ENCODE measurements at regions not wholly inside any gene's neighbourhood (a gene's known extent, or its start where the extent isn't known, plus 50 kb on each side); places are given as distances from the start of the nearest gene placed in this dataset.
"Not testable (repeated sequence)": the region's sequence is repeated elsewhere in the genome, so short reads cannot be mapped to it uniquely, and the experiment has no call there.

- H3K27ac Mint-ChIP-seq, result not testable (repeated sequence)
Measured at GRCh38 chr12:124070394-124071074, 97.5 kb downstream of the ZNF664 start.

DNA sequence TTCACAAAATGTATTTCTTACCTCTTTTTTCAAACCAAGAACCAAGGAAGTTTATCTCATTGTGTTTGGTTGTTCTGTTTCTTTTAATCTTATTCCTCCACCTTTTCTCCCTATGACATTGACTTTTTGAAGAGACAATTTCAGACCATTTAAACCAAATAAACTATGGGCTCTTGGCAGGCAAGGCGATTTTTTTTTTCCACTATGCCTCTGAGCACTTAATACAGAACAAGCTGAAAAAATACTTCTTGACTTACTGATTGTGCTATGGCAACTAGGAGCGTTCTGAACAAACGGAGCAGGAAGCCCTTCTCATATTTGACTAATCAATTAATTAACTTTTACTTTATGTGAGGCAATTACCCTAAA lies 98.0 kb downstream of the ZNF664 start:
- no peaks in the 10 kb centered on the region for H3K4me1 Mint-ChIP-seq (ENCODE audit: low read depth)
- H3K36me3 Mint-ChIP-seq (ENCODE audit: low read depth), result no peaks in the 10 kb centered on the region
- H3K27me3 Mint-ChIP-seq, result peaks cover 4% of the 10 kb centered on the region
- H3K27ac Mint-ChIP-seq, result no peak overlapping the region
- no peak overlapping the region for H3K4me3 Mint-ChIP-seq
- H3K9me3 Mint-ChIP-seq, result peaks cover 2% of the 10 kb centered on the region

More at GRCh38 chr12:124070394-124071074, 97.5 kb downstream of the ZNF664 start:
- not testable (repeated sequence) for H3K27me3 Mint-ChIP-seq; H3K4me3 Mint-ChIP-seq; H3K4me1 Mint-ChIP-seq (ENCODE audit: low read depth); H3K9me3 Mint-ChIP-seq; H3K36me3 Mint-ChIP-seq (ENCODE audit: low read depth)

DNA sequence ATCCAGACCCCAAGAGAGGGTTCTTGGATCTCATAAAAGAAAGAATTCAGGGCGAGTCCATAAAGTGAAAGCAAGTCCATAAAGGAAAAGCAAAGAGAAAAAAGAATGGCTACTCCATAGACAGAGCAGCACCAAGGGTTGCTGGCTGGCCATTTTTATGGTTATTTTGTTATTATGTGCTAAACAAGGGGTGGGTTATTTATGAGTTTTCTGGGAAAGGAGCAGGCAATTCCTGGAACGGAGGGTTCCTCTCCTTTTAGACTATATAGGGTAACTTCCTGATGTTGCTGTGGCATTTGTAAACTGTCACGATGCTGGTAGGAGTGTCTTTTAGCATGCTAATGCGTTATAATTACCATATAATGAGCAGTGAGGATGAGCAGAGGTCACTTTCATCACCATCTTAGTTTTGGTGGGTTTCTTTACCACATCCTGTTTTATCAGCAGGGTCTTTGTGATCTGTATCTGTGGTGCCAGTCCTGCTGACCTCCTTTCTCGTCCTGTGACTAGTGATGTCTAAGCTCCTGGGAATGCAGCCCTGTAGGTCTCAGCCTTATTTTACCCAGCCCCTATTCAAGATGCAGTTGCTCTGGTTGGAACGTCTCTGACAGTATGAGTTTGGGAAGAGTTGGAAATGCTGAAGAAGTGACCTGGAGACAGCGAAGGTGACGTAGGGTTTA lies 100.5 kb downstream of the ZNF664 start:
- Mint-ChIP-seq H3K4me1 (ENCODE audit: low read depth) (no peaks in the 10 kb centered on the region), H3K36me3 (ENCODE audit: low read depth) (no peaks in the 10 kb centered on the region), H3K27ac (no peak overlapping the region), H3K27me3 (peaks cover 4% of the 10 kb centered on the region), H3K4me3 (no peak overlapping the region), H3K9me3 (no peaks in the 10 kb centered on the region)

DNA sequence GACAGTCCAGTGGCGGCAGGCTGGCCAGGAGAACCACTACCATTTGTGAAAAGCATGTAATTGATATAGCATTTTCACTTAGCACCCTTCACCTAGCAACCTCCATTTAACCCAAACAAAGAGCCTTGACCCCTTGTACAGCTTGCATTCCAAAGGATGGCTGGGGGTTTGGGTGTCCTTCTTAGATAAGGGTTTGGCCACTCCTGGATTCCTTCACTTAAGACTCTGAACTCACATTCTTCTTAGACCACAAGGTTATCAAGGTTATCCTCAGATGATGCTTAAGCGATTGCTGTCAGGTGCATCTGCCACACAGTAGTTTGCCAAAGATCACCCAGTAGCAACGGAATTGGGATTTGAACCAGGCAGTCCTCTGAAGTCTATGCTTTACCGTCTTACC lies 102.8 kb downstream of the ZNF664 start:
- no peak overlapping the region for H3K4me3 Mint-ChIP-seq
- no peaks in the 10 kb centered on the region for H3K4me1 Mint-ChIP-seq (ENCODE audit: low read depth)
- no peaks in the 10 kb centered on the region for H3K9me3 Mint-ChIP-seq
- H3K36me3 Mint-ChIP-seq (ENCODE audit: low read depth), result no peaks in the 10 kb centered on the region
- H3K27ac Mint-ChIP-seq, result no peak overlapping the region
- peaks cover 4% of the 10 kb centered on the region for H3K27me3 Mint-ChIP-seq

- H3K27ac Mint-ChIP-seq, result no peak overlapping the region
- no peak overlapping the region for H3K4me3 Mint-ChIP-seq
- H3K4me1 Mint-ChIP-seq (ENCODE audit: low read depth), result no peaks in the 10 kb centered on the region
- no peaks in the 10 kb centered on the region for H3K9me3 Mint-ChIP-seq
- H3K27me3 Mint-ChIP-seq, result no peaks in the 10 kb centered on the region
- H3K36me3 Mint-ChIP-seq (ENCODE audit: low read depth), result no peaks in the 10 kb centered on the region
Measured at GRCh38 chr12:124077701-124078100, 104.7 kb downstream of the ZNF664 start.

GRCh38 chr12:124078800-124079199 lies 105.8 kb downstream of the ZNF664 start:
- no peak overlapping the region for H3K4me3 Mint-ChIP-seq
- H3K27ac Mint-ChIP-seq, result no peak overlapping the region
- no peaks in the 10 kb centered on the region for H3K36me3 Mint-ChIP-seq (ENCODE audit: low read depth)
- no peaks in the 10 kb centered on the region for H3K4me1 Mint-ChIP-seq (ENCODE audit: low read depth)
- no peaks in the 10 kb centered on the region for H3K27me3 Mint-ChIP-seq
- no peaks in the 10 kb centered on the region for H3K9me3 Mint-ChIP-seq

DNA sequence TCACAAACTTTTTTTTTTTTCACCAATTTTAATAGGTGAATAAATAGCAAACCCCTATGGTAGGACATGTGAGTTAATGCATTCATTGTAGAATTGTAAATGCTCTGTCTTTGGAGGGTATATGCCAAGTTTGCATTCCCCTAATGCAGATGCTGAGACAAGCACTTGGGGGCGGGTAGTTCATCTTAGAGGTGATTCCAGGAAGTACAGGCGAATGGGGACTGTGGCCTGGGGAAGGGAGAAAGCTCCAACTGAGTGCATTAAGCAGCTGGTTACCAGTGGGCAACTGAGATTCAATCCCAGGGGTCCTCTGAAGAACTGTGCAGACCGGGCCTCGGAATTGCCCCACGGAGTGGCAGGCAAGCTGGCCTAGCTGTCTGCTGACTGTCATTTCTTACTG lies 107.6 kb downstream of the ZNF664 start:
- no peak overlapping the region for H3K4me3 Mint-ChIP-seq
- H3K36me3 Mint-ChIP-seq (ENCODE audit: low read depth), result no peaks in the 10 kb centered on the region
- H3K9me3 Mint-ChIP-seq, result no peaks in the 10 kb centered on the region
- H3K4me1 Mint-ChIP-seq (ENCODE audit: low read depth), result no peaks in the 10 kb centered on the region
- H3K27me3 Mint-ChIP-seq, result no peaks in the 10 kb centered on the region
- H3K27ac Mint-ChIP-seq, result no peak overlapping the region

GRCh38 chr12:124082012-124082411 lies 109.0 kb downstream of the ZNF664 start:
- Mint-ChIP-seq H3K4me1 (ENCODE audit: low read depth) (no peaks in the 10 kb centered on the region), H3K27ac (no peak overlapping the region), H3K36me3 (ENCODE audit: low read depth) (no peaks in the 10 kb centered on the region), H3K4me3 (no peak overlapping the region), H3K27me3 (no peaks in the 10 kb centered on the region), H3K9me3 (no peaks in the 10 kb centered on the region)

GRCh38 chr12:124082687-124083086 lies 109.7 kb downstream of the ZNF664 start:
- Mint-ChIP-seq H3K27ac (no peak overlapping the region), H3K4me1 (ENCODE audit: low read depth) (no peaks in the 10 kb centered on the region), H3K4me3 (no peak overlapping the region), H3K9me3 (no peaks in the 10 kb centered on the region), H3K27me3 (no peaks in the 10 kb centered on the region), H3K36me3 (ENCODE audit: low read depth) (no peaks in the 10 kb centered on the region)

- H3K36me3 Mint-ChIP-seq (ENCODE audit: low read depth), result no peaks in the 10 kb centered on the region
- no peaks in the 10 kb centered on the region for H3K27me3 Mint-ChIP-seq
- no peak overlapping the region for H3K4me3 Mint-ChIP-seq
- no peaks in the 10 kb centered on the region for H3K4me1 Mint-ChIP-seq (ENCODE audit: low read depth)
- no peak overlapping the region for H3K27ac Mint-ChIP-seq
- H3K9me3 Mint-ChIP-seq, result no peaks in the 10 kb centered on the region
Measured at GRCh38 chr12:124083708-124084107, 110.7 kb downstream of the ZNF664 start.

DNA sequence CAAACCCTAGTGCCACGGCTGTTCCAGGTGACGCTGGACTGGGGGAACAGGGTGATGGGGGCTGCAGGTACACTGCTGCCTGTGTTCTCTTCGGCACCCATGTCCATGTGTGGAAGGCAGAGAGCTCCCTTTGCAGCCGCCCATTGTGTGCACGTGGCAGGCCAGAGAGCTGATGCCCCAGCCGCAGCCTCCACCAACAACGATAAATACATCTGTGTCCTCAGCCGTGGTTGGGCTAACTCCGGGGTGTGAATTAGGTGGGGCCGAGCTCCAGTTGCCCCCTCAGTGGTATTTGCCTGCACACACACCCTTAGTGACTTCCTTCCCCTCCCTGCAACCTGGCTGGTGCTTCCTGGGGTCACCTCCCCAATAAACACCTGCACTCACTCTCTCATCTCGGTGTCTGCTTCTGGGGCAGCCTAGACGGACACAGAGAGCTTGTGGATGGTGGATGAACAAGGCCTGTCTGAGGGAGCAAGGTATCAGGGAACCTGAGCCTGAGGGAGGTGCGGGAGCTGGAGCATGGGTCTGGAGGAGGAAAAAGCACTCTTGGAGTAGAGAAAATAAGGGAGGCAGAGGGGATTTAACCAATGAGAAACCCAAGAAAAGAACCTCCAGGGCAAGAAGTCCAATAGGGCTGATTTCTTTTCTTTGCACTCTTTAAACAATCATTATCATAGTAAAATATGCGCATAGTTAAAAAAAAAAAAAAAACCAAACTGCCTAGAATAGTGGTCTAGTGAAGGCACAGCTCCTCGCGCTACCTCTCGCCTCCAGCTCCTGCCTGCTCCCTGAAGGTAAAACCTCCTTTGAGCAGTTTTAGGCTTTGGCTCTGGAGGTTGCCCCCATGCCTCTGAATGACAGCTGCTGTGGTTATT lies 112.6 kb downstream of the ZNF664 start:
- Mint-ChIP-seq H3K27ac (no peak overlapping the region), H3K27me3 (no peaks in the 10 kb centered on the region), H3K4me1 (ENCODE audit: low read depth) (no peaks in the 10 kb centered on the region), H3K9me3 (no peaks in the 10 kb centered on the region), H3K4me3 (no peak overlapping the region), H3K36me3 (ENCODE audit: low read depth) (no peaks in the 10 kb centered on the region)

- Mint-ChIP-seq H3K4me3 (no peak overlapping the region), H3K36me3 (ENCODE audit: low read depth) (no peaks in the 10 kb centered on the region), H3K27me3 (no peaks in the 10 kb centered on the region), H3K4me1 (ENCODE audit: low read depth) (no peaks in the 10 kb centered on the region), H3K27ac (no peak overlapping the region), H3K9me3 (no peaks in the 10 kb centered on the region)
Measured at GRCh38 chr12:124086299-124086898, 113.4 kb downstream of the ZNF664 start.

DNA sequence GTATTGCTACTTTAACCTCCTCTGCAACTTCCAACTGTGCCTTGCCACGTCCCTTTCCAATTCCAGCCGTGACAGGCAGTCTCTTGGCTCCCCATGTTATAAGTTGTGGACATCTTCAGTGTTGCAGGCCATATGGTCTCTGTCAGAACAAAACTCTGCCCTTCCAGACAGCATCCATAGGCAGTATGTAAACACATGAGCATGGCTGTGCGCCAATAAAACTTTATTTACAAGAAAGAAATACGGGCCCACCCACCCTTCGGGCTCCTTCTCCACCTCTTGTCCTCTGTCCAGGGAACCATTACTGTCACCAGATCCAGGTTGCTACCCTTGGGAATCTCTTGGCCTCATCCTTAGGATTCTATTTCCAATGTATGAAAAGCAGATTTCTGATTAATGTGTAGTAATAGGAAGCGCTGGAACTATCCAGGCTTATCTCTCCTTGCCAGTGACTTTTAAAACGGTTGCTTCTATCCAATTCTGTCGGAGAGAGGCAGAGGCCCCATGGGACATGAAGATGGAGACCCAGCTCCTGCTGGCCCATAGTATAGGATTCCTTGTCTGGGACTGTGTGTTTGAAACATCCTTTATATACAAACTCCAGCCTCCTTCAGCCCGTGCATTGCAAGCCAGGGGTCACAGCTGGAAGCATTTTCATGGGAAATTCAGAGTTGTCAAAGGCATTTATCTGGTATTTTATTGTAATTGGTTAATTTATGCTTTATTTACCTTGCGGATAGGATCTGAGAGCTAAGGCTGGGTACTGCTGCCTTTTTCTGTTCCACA lies 114.4 kb downstream of the ZNF664 start:
- Mint-ChIP-seq H3K4me1 (ENCODE audit: low read depth) (no peaks in the 10 kb centered on the region), H3K4me3 (no peak overlapping the region), H3K9me3 (no peaks in the 10 kb centered on the region), H3K27ac (no peak overlapping the region), H3K36me3 (ENCODE audit: low read depth) (no peaks in the 10 kb centered on the region), H3K27me3 (no peaks in the 10 kb centered on the region)

DNA sequence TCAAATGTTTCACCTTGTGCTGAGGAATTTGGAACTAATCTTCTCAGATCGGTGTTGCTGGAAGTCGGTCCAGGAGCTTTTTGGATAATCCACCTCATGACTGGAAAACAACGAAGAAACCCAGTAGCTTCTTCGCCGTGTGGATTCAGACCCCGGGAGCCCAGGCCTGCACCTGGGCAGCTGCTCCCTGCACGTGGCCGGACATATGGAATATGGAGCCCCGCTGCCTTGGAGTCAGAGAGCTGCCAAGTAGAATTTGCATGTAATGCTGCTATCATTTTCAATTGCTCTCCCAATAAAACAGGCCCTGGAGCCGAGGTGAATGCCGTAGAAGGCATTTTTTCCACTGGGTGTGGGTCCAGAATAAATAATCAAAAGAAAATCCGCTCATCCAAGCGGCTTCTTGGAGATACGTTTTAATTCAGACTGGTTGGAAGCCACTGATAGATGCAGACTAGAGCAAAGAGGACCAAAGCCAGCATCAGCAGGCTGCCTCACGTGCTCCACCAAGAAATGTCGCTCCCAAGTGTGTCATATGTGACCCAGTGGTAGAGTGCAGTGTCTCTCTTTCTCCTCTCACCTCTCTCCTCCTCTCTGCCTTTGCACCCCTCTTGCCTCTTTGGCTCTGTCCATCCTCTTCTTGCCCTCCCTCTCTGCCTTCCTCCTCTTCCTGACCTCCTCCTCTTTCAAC lies 115.3 kb downstream of the ZNF664 start:
- H3K27me3 Mint-ChIP-seq, result no peaks in the 10 kb centered on the region
- no peak overlapping the region for H3K27ac Mint-ChIP-seq
- no peaks in the 10 kb centered on the region for H3K4me1 Mint-ChIP-seq (ENCODE audit: low read depth)
- no peak overlapping the region for H3K4me3 Mint-ChIP-seq
- no peaks in the 10 kb centered on the region for H3K9me3 Mint-ChIP-seq
- H3K36me3 Mint-ChIP-seq (ENCODE audit: low read depth), result no peaks in the 10 kb centered on the region
